Body of pancreas (tissue), 4 donors: ENCODE measurements at regions not wholly inside any gene's neighbourhood (a gene's known extent, or its start where the extent isn't known, plus 50 kb on each side); places are given as distances from the start of the nearest gene placed in this dataset.

Experiments used
- CTCF ChIP-seq, 7 experiments: fragments of 450-650 bp in 4 of 7; fragments of 200-600 bp in 3 of 7; sonication (generic) in 3 of 7; IDR thresholded peaks; one replicate each; pipeline ENCODE4 v1.5.1; 2016 to 2019; ENCODE audit warnings: antibody characterized with exemption in 7 of 7
- POLR2A ChIP-seq, 3 donors: fragments of 450-650 bp; IDR thresholded peaks; one replicate each; pipeline ENCODE4 v1.6.1; 2016; ENCODE audit warnings: antibody characterized with exemption in 3 of 3, mild to moderate bottlenecking in 2 of 3

- TF ChIP-seq POLR2A (IDR thresholded peaks at IDR 0.05): no peak
- no peak for TF ChIP-seq CTCF (IDR thresholded peaks at IDR 0.05)
These were observed 224.8 kb downstream of the PSAT1 start for GRCh38 chr9:78521680-78522079.
